ENCODE measurements at regions not wholly inside any gene's neighbourhood (a gene's known extent, or its start where the extent isn't known, plus 50 kb on each side); places are given as distances from the start of the nearest gene placed in this dataset.

- no peak for TF ChIP-seq PATZ1 (tag by site-specific recombination; IDR thresholded peaks at IDR 0.05)
- no peak for TF ChIP-seq ZFP37 (tag by site-specific recombination; IDR thresholded peaks at IDR 0.05)
These were observed 481.4 kb downstream of the CHSY3 start for GRCh38 chr5:130385656-130386055.
